HepG2 (cell line): ENCODE measurements at regions not wholly inside any gene's neighbourhood (a gene's known extent, or its start where the extent isn't known, plus 50 kb on each side); places are given as distances from the start of the nearest gene placed in this dataset.

Experiments used
- ATAC-seq: fragments of 200-7000 bp; cut with Tn5 transposase; 3 replicates; pipeline ENCODE4 v1.9.1; 2020; ENCODE audit warnings: mild to moderate bottlenecking, moderate library complexity
- BruUV-seq: library from RNA; stranded (reverse); fragments of 400-500 nt; replicated peaks from 2 replicates; lab custom pipeline; 2021; lab: Mats Ljungman, UMichigan
- CTCF ChIA-PET: fragments of 300-600 bp; formaldehyde crosslinking; extraction: SDS; loops from one replicate; lab custom pipeline; 2021; ENCODE audit warnings: low total read pairs, inconsistent platforms, low intra/inter-chr PET ratio; lab: Yijun Ruan, JAX
- POLR2A ChIA-PET: fragments of 350-600 bp; sonication (Branson Sonifier 250); formaldehyde crosslinking; loops from one replicate; lab custom pipeline; 2020; ENCODE audit warnings: antibody characterized with exemption, inconsistent platforms; lab: Yijun Ruan, JAX
- DNase-seq: peaks from one replicate; pipeline ENCODE4 v3.0.0-alpha.2; 2015; ENCODE audit warnings: low spot score
- FAIRE-seq: peaks from 3 replicates; lab custom pipeline; 2011; peaks lifted over from hg19 to GRCh38; lab: Jason Lieb, UNC
- H2AFZ ChIP-seq: one replicate; pipeline ENCODE4 v1.6.1; 2011; ENCODE audit warnings: low read length, inconsistent platforms
- H3K27ac ChIP-seq: fragments of 300-600 bp; 3 replicates; pipeline ENCODE4 v1.8.0; 2011; ENCODE audit warnings: mixed run types, mild to moderate bottlenecking, mixed read lengths, low read length, inconsistent platforms; ENCODE audit not compliant: insufficient read depth; ENCODE audit errors: extremely low read length
- H3K27me3 ChIP-seq, 2 experiments: fragments of 200-600 bp in 1 of 2; 2 replicates in 1 of 2; 3 replicates in 1 of 2; pipeline versions ENCODE4 v1.6.0 to v1.8.0; 2011; ENCODE audit warnings: low read length in 2 of 2, mild to moderate bottlenecking in 2 of 2, moderate library complexity in 2 of 2, inconsistent platforms in 1 of 2; ENCODE audit not compliant: insufficient read depth in 2 of 2, control insufficient read depth in 1 of 2
- H3K36me3 ChIP-seq, 2 experiments: fragments of 200-600 bp in 1 of 2; replicated peaks in 1 of 2; 2 replicates in 1 of 2; 3 replicates in 1 of 2; pipeline versions ENCODE4 v1.5.1 to v1.8.0; 2011; ENCODE audit warnings: low read length in 2 of 2, inconsistent platforms in 1 of 2; ENCODE audit not compliant: insufficient read depth in 2 of 2, control insufficient read depth in 1 of 2
- H3K4me1 ChIP-seq: 2 replicates; pipeline ENCODE4 v1.5.1; 2012; ENCODE audit warnings: low read length, inconsistent platforms; ENCODE audit not compliant: insufficient read depth
- H3K4me2 ChIP-seq: 2 replicates; pipeline ENCODE4 v1.6.0; 2011; ENCODE audit warnings: low read depth, low read length, inconsistent platforms
- H3K4me3 ChIP-seq, 3 experiments: fragments of 200-600 bp in 1 of 3; sonication (generic), shearing (Covaris generic) in 1 of 3; replicated peaks in 1 of 3; 2 replicates each; pipeline ENCODE4 v1.5.1; 2011 to 2016; ENCODE audit warnings: low read length in 3 of 3, inconsistent platforms in 2 of 3, low read depth in 2 of 3, mild to moderate bottlenecking in 2 of 3, control low read depth in 1 of 3, mixed read lengths in 1 of 3; ENCODE audit not compliant: insufficient read depth in 1 of 3
- H3K79me2 ChIP-seq: one replicate; pipeline ENCODE4 v1.6.1; 2011; ENCODE audit warnings: low read length, inconsistent platforms; ENCODE audit not compliant: insufficient read depth
- H3K9ac ChIP-seq: 2 replicates; pipeline ENCODE4 v1.6.0; 2011; ENCODE audit warnings: mild to moderate bottlenecking, low read depth, low read length, inconsistent platforms; ENCODE audit not compliant: insufficient read depth
- H3K9me3 ChIP-seq: 2 replicates; pipeline ENCODE4 v1.5.1; 2012; ENCODE audit warnings: mild to moderate bottlenecking, low read length
- H4K20me1 ChIP-seq: 2 replicates; pipeline ENCODE4 v1.6.0; 2011; ENCODE audit warnings: inconsistent platforms, mild to moderate bottlenecking, low read length, moderate library complexity; ENCODE audit not compliant: insufficient read depth
- ASH2L ChIP-seq: fragments of 300-600, 200-600 bp; sonication (generic); IDR thresholded peaks from 2 replicates; pipeline ENCODE4 v1.7.0; 2017; ENCODE audit warnings: low read depth, mild to moderate bottlenecking, moderate library complexity, mixed read lengths, low read length; ENCODE audit not compliant: insufficient read length
- ATF7 ChIP-seq, 2 experiments: fragments of 450-650 bp in 1 of 2; sonication (generic) in 1 of 2; formaldehyde crosslinking in 1 of 2; IDR thresholded peaks; 2 replicates each; pipeline versions ENCODE4 v1.4.0 to v1.6.1; 2016 to 2020; ENCODE audit warnings: antibody characterized with exemption in 1 of 2, mild to moderate bottlenecking in 1 of 2, missing genetic modification reagents in 1 of 2
- FOXP4 ChIP-seq: sonication (generic); formaldehyde crosslinking; IDR thresholded peaks from 2 replicates; pipeline ENCODE4 v1.4.0; 2020; ENCODE audit warnings: missing genetic modification reagents
- HNRNPH1 ChIP-seq: fragments of 200-400 bp; formaldehyde crosslinking; optimal IDR thresholded peaks from 2 replicates; pipeline ENCODE3; 2017; ENCODE audit warnings: mild to moderate bottlenecking, low read depth, low read length
- RELA ChIP-seq: sonication (generic); formaldehyde crosslinking; IDR thresholded peaks from 2 replicates; pipeline ENCODE4 v1.4.0; 2020; ENCODE audit warnings: missing genetic modification reagents
- RNF219 ChIP-seq: sonication (generic); formaldehyde crosslinking; IDR thresholded peaks from 2 replicates; pipeline ENCODE4 v1.5.0; 2020; ENCODE audit warnings: mild to moderate bottlenecking, missing genetic modification reagents
- ZNF33A ChIP-seq: sonication (generic); formaldehyde crosslinking; IDR thresholded peaks from 2 replicates; pipeline ENCODE4 v1.5.1; 2020; ENCODE audit warnings: missing genetic modification reagents, mild to moderate bottlenecking, moderate library complexity, borderline replicate concordance
- ZNF576 ChIP-seq: sonication (generic); formaldehyde crosslinking; IDR thresholded peaks from 2 replicates; pipeline ENCODE4 v1.4.0; 2020; ENCODE audit warnings: mild to moderate bottlenecking, missing genetic modification reagents
- ZNF660 ChIP-seq: sonication (generic); formaldehyde crosslinking; IDR thresholded peaks from 2 replicates; pipeline ENCODE4 v1.5.1; 2020; ENCODE audit warnings: mild to moderate bottlenecking, low read depth, missing genetic modification reagents, borderline replicate concordance
- WGBS: methylation state at CpG from one replicate; pipeline ENCODE4 v1.1.6; 2017; ENCODE audit warnings: low lambda C conversion rate; 5-methylcytosine and 5-hydroxymethylcytosine counted together
- in situ Hi-C: cut with HindIII; loops from 2 replicates; pipeline ENCODE4 v1.10.0; 2017; ENCODE audit warnings: low pct_unique_long_range_greater_than_20kb; ENCODE audit not compliant: extremely low pct_ligation_motif_present
- intact Hi-C: fragments of 100-400 bp; cut with micrococcal nuclease; formaldehyde crosslinking; loops from one replicate; pipeline ENCODE4 v1.10.0; 2022; ENCODE audit not compliant: unreplicated experiment

- H3K9me3 ChIP-seq: peaks cover 6% of the 10 kb centered on the region; the same call in 1 of the 2 replicates
- intact Hi-C loops: no loop called here
- in situ Hi-C loops: no loop called here
- no peak overlapping the region for H2AFZ ChIP-seq
- no peak for ATAC-seq
- ChIA-PET CTCF (no interaction called here), POLR2A (no interaction called here)
- H3K27me3 ChIP-seq: no peaks in the 10 kb centered on the region; a peak in 1 of 5 replicates
- 11% methylated on average over 8 of the region's 8 CpGs for WGBS
- no peak for FAIRE-seq
- BruUV-seq: no TSS peak
- no peaks in the 10 kb centered on the region for H3K79me2 ChIP-seq
- TF ChIP-seq FOXP4 (CRISPR knock-in tag): no peak
- no peak for TF ChIP-seq ASH2L
- TF ChIP-seq ZNF33A (CRISPR knock-in tag): no peak
- no peak for TF ChIP-seq ZNF576 (CRISPR knock-in tag)
- no peak for TF ChIP-seq ZNF660 (CRISPR knock-in tag)
- no peak for TF ChIP-seq HNRNPH1
- no peak for TF ChIP-seq RNF219 (CRISPR knock-in tag)
- TF ChIP-seq ATF7 (IDR thresholded peaks at IDR 0.05): no peak
- no peak for TF ChIP-seq ATF7 (CRISPR knock-in tag; IDR thresholded peaks at IDR 0.05)
- TF ChIP-seq RELA (CRISPR knock-in tag): no peak
- TF ChIP-seq, all 625 proteins: peak for 0
- no peak overlapping the region for H3K4me2 ChIP-seq
- H3K9ac ChIP-seq: no peak overlapping the region
- no peaks in the 10 kb centered on the region for H3K4me1 ChIP-seq
- no peak for DNase-seq
- H3K36me3 ChIP-seq: no peaks in the 10 kb centered on the region
- H3K27ac ChIP-seq: no peak overlapping the region
- H4K20me1 ChIP-seq: no peaks in the 10 kb centered on the region
- no peak overlapping the region for H3K4me3 ChIP-seq
These were observed 201.8 kb downstream of the FOXD4L6 start for GRCh38 chr9:40926404-40927259.
